Neural progenitor cell (in vitro differentiated cells): ENCODE measurements at regions not wholly inside any gene's neighbourhood (a gene's known extent, or its start where the extent isn't known, plus 50 kb on each side); places are given as distances from the start of the nearest gene placed in this dataset.

ENCODE experiments used
- DNase-seq: peaks from one replicate; pipeline ENCODE4 v3.0.0-alpha.2; 2016; ENCODE audit warnings: low spot score
- H2AFZ ChIP-seq: fragments of 200-600 bp; sonication (generic); replicated peaks from 2 replicates; pipeline ENCODE4 v1.6.1; 2016; ENCODE audit warnings: antibody characterized with exemption
- H3F3A ChIP-seq: fragments of 200-600 bp; sonication (generic); 2 replicates; pipeline ENCODE4 v1.6.1; 2016; ENCODE audit warnings: antibody characterized with exemption, low read depth
- H3K27ac ChIP-seq: fragments of 200-600 bp; sonication (generic); 2 replicates; pipeline ENCODE4 v1.5.1; 2016; ENCODE audit warnings: mild to moderate bottlenecking
- H3K27me3 ChIP-seq: fragments of 200-600 bp; sonication (generic); 2 replicates; pipeline ENCODE4 v1.6.1; 2016; ENCODE audit warnings: mild to moderate bottlenecking, moderate library complexity
- H3K36me3 ChIP-seq: fragments of 200-600 bp; sonication (generic); 2 replicates; pipeline ENCODE4 v1.5.1; 2016
- H3K4me1 ChIP-seq: fragments of 200-600 bp; sonication (generic); 2 replicates; pipeline ENCODE4 v1.6.1; 2016; ENCODE audit warnings: mixed run types
- H3K4me2 ChIP-seq: fragments of 200-600 bp; sonication (generic); 2 replicates; pipeline ENCODE4 v1.6.1; 2016
- H3K4me3 ChIP-seq: fragments of 200-600 bp; sonication (generic); 2 replicates; pipeline ENCODE4 v1.5.1; 2016
- H3K79me2 ChIP-seq: fragments of 200-600 bp; sonication (generic); 2 replicates; pipeline ENCODE4 v1.6.1; 2016; ENCODE audit warnings: low read depth
- H3K9ac ChIP-seq: fragments of 200-600 bp; sonication (generic); 2 replicates; pipeline ENCODE4 v1.6.1; 2016
- H3K9me3 ChIP-seq: fragments of 200-600 bp; sonication (generic); 2 replicates; pipeline ENCODE4 v1.5.1; 2016; ENCODE audit warnings: low read depth
- H4K20me1 ChIP-seq: fragments of 200-600 bp; sonication (generic); 2 replicates; pipeline ENCODE4 v1.6.1; 2016; ENCODE audit warnings: low read depth
- H3K27ac Mint-ChIP-seq: 3 replicates; pipeline ENCODE4 v1.8.0; 2021; ENCODE audit warnings: mixed read lengths
- H3K27me3 Mint-ChIP-seq: 2 replicates; pipeline ENCODE4 v1.8.0; 2022; ENCODE audit warnings: low read depth, mild to moderate bottlenecking, inconsistent platforms, moderate library complexity, mixed read lengths; ENCODE audit not compliant: insufficient read depth
- H3K36me3 Mint-ChIP-seq: 3 replicates; pipeline ENCODE4 v1.8.0; 2021; ENCODE audit warnings: mixed read lengths
- H3K4me1 Mint-ChIP-seq: 3 replicates; pipeline ENCODE4 v1.8.0; 2021; ENCODE audit warnings: mixed read lengths
- H3K4me3 Mint-ChIP-seq: 3 replicates; pipeline ENCODE4 v1.8.0; 2021; ENCODE audit warnings: mild to moderate bottlenecking, moderate library complexity, mixed read lengths
- H3K9me3 Mint-ChIP-seq: 3 replicates; pipeline ENCODE4 v1.8.0; 2020; ENCODE audit warnings: mixed read lengths
- EZH2 ChIP-seq: fragments of 200-600 bp; sonication (generic); IDR thresholded peaks from 2 replicates; pipeline ENCODE4 v1.6.1; 2017; ENCODE audit warnings: antibody characterized with exemption, mild to moderate bottlenecking, moderate library complexity
- EZH2phosphoT487 ChIP-seq: fragments of 200-600 bp; sonication (generic); IDR thresholded peaks from 2 replicates; pipeline ENCODE4 v1.6.1; 2017; ENCODE audit warnings: antibody characterized with exemption
- TF ChIP-seq, protein P1 (sequence below): fragments of 200-600 bp; sonication (generic); IDR thresholded peaks from 2 replicates; pipeline ENCODE4 v1.5.1; 2017; ENCODE audit warnings: antibody characterized with exemption, mild to moderate bottlenecking

DNA sequence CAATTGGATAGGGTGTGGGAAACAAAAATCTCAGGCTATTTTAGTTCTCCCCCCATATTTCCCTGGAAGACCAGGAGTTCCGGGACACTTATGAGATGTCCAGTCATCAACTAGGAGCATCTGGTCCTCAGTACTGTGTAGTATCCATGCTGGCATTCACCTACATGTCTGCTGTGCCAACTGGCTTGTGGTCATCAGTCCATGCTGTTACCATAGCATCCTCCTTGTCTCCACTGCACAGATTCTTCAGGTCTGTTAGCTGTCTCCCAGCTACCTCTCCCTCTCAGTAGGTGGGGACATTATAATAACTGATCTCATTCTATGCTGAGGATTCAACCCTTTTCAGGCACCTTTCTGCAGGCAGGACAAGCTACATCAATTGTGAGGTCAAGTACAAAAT lies 302.9 kb downstream of the BARHL2 start:
- Histone ChIP-seq H3K36me3 (no peaks in the 10 kb centered on the region), H3K4me2 (no peak overlapping the region), H3K4me3 (no peak overlapping the region), H4K20me1 (no peaks in the 10 kb centered on the region), H3K4me1 (no peaks in the 10 kb centered on the region), H2AFZ (no peak overlapping the region), H3F3A (no peaks in the 10 kb centered on the region), H3K9me3 (no peaks in the 10 kb centered on the region), H3K27me3 (no peaks in the 10 kb centered on the region), H3K27ac (no peak overlapping the region), H3K79me2 (no peaks in the 10 kb centered on the region), H3K9ac (no peak overlapping the region)
- peaks cover 18% of the 10 kb centered on the region for H3K9me3 Mint-ChIP-seq
- peaks cover 11% of the 10 kb centered on the region for H3K4me1 Mint-ChIP-seq
- TF ChIP-seq, protein P1, sequence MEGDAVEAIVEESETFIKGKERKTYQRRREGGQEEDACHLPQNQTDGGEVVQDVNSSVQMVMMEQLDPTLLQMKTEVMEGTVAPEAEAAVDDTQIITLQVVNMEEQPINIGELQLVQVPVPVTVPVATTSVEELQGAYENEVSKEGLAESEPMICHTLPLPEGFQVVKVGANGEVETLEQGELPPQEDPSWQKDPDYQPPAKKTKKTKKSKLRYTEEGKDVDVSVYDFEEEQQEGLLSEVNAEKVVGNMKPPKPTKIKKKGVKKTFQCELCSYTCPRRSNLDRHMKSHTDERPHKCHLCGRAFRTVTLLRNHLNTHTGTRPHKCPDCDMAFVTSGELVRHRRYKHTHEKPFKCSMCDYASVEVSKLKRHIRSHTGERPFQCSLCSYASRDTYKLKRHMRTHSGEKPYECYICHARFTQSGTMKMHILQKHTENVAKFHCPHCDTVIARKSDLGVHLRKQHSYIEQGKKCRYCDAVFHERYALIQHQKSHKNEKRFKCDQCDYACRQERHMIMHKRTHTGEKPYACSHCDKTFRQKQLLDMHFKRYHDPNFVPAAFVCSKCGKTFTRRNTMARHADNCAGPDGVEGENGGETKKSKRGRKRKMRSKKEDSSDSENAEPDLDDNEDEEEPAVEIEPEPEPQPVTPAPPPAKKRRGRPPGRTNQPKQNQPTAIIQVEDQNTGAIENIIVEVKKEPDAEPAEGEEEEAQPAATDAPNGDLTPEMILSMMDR, result no peak
- TF ChIP-seq EZH2 (no peak), EZH2phosphoT487 (no peak)
- no peak overlapping the region for H3K27ac Mint-ChIP-seq
- H3K4me3 Mint-ChIP-seq, result no peak overlapping the region
- H3K27me3 Mint-ChIP-seq, result peaks cover 2% of the 10 kb centered on the region
- H3K36me3 Mint-ChIP-seq, result no peaks in the 10 kb centered on the region
- DNase-seq, result no peak

DNA sequence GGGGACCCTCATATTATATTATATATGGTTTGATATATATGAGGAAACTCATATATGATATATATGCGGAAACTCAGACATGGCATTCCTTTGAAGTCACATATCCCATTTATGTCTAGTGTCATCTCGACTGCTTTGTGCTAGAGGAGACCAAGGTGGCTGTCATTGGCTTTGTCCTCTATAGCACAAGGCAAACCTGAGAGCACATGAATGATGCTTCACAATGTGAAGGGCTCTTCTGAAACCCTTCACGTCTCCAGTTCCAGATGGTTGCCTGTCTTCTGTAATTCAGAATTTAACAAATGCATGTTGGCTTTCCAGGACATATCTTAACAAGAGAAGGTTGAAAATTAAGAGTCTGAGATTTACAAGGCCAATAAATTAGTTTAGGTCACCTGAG lies 303.6 kb downstream of the BARHL2 start:
- no peak overlapping the region for H3K9ac ChIP-seq
- no peak overlapping the region for H3K27ac ChIP-seq
- no peaks in the 10 kb centered on the region for H3K36me3 Mint-ChIP-seq
- DNase-seq, result no peak
- no peaks in the 10 kb centered on the region for H4K20me1 ChIP-seq
- H3F3A ChIP-seq, result no peaks in the 10 kb centered on the region
- H3K4me3 ChIP-seq, result no peak overlapping the region
- no peaks in the 10 kb centered on the region for H3K79me2 ChIP-seq
- no peaks in the 10 kb centered on the region for H3K9me3 ChIP-seq
- no peak overlapping the region for H3K4me2 ChIP-seq
- H3K9me3 Mint-ChIP-seq, result peaks cover 18% of the 10 kb centered on the region
- TF ChIP-seq, protein P1, result no peak
- TF ChIP-seq EZH2, result no peak
- H3K4me1 ChIP-seq, result no peaks in the 10 kb centered on the region
- no peak overlapping the region for H2AFZ ChIP-seq
- peaks cover 2% of the 10 kb centered on the region for H3K27me3 Mint-ChIP-seq
- no peak overlapping the region for H3K27ac Mint-ChIP-seq
- peaks cover 11% of the 10 kb centered on the region for H3K4me1 Mint-ChIP-seq
- H3K27me3 ChIP-seq, result no peaks in the 10 kb centered on the region
- no peaks in the 10 kb centered on the region for H3K36me3 ChIP-seq
- no peak overlapping the region for H3K4me3 Mint-ChIP-seq

DNA sequence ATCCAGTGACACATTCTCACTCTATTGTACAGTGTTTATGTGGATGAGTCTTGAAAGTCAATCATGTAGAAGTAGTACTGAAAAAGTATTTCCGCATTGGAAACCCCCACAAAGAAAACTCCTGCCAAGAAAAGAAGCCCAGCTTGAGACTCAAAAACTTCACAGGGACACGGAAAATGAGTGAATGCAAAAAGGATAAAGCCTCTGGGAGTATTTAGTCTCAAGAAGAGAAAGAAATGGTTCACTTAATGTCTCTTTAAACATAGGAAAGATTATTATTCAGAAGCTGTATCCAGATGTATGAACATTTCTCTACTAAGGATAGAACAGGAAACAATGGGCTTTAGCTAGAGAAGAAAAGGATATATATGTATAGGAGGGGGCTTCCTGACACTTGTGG lies 304.5 kb downstream of the BARHL2 start:
- no peak overlapping the region for H3K4me3 Mint-ChIP-seq
- Histone ChIP-seq H3K9ac (no peak overlapping the region), H3K27ac (no peak overlapping the region), H3K4me3 (no peak overlapping the region), H2AFZ (no peak overlapping the region), H4K20me1 (no peaks in the 10 kb centered on the region), H3K79me2 (no peaks in the 10 kb centered on the region), H3K4me2 (no peak overlapping the region), H3F3A (no peaks in the 10 kb centered on the region), H3K9me3 (no peaks in the 10 kb centered on the region), H3K36me3 (no peaks in the 10 kb centered on the region), H3K4me1 (no peaks in the 10 kb centered on the region), H3K27me3 (no peaks in the 10 kb centered on the region)
- H3K9me3 Mint-ChIP-seq, result peaks cover 18% of the 10 kb centered on the region
- no peak overlapping the region for H3K27ac Mint-ChIP-seq
- peaks cover 2% of the 10 kb centered on the region for H3K27me3 Mint-ChIP-seq
- H3K4me1 Mint-ChIP-seq, result peaks cover 11% of the 10 kb centered on the region
- H3K36me3 Mint-ChIP-seq, result no peaks in the 10 kb centered on the region
- TF ChIP-seq EZH2, result no peak
- TF ChIP-seq EZH2phosphoT487, result no peak
- TF ChIP-seq, protein P1, result no peak
- no peak for DNase-seq

DNA sequence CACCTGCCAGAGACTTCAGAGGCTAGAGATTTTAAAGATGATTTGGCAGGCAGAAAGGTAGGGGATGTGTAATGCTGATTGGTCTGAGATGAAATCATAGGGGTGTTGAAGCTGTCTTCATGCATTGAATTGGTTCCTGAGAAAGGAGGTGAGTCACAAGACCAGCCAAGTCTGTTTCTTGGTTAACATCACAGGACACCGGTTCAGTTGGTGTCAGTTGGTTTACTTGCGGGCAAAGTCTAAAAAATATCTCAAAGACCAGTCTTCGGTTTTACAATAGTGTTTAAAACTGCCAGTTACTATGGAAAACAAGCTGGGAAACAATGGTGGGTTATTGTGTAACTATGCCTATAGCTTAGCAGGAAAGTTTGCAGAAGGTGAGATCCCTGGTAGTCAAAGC lies 305.9 kb downstream of the BARHL2 start:
- H3K4me1 ChIP-seq, result no peaks in the 10 kb centered on the region
- Mint-ChIP-seq H3K4me1 (peaks cover 11% of the 10 kb centered on the region), H3K4me3 (no peak overlapping the region)

More for the DNA sequence above, 305.9 kb downstream of the BARHL2 start:
- H3K27ac ChIP-seq, result no peak overlapping the region
- H3K27me3 ChIP-seq, result no peaks in the 10 kb centered on the region
- no peak for DNase-seq
- Mint-ChIP-seq H3K27me3 (peaks cover 2% of the 10 kb centered on the region), H3K36me3 (no peaks in the 10 kb centered on the region), H3K27ac (no peak overlapping the region), H3K9me3 (peaks cover 12% of the 10 kb centered on the region)
- no peaks in the 10 kb centered on the region for H3K36me3 ChIP-seq
- no peak overlapping the region for H2AFZ ChIP-seq
- H3K4me3 ChIP-seq, result no peak overlapping the region
- no peak overlapping the region for H3K9ac ChIP-seq
- no peak overlapping the region for H3K4me2 ChIP-seq
- no peaks in the 10 kb centered on the region for H3K9me3 ChIP-seq
- no peaks in the 10 kb centered on the region for H3F3A ChIP-seq
- H3K79me2 ChIP-seq, result no peaks in the 10 kb centered on the region
- TF ChIP-seq EZH2, result no peak
- TF ChIP-seq, protein P1, result no peak
- H4K20me1 ChIP-seq, result no peaks in the 10 kb centered on the region
